ENCODE measurements at regions not wholly inside any gene's neighbourhood (a gene's known extent, or its start where the extent isn't known, plus 50 kb on each side); places are given as distances from the start of the nearest gene placed in this dataset.

- TF ChIP-seq CTCF (IDR thresholded peaks at IDR 0.05) (no peak), TCF7L2 (IDR thresholded peaks at IDR 0.05; ENCODE audit: low read depth, low read length) (no peak), POLR2AphosphoS5 (IDR thresholded peaks at IDR 0.05; ENCODE audit: low read depth, low read length) (no peak), REST (IDR thresholded peaks at IDR 0.05; ENCODE audit: insufficient read depth in 1 of 2, low read depth in 2 of 2, low read length in 1 of 2) (no peak), SIN3A (IDR thresholded peaks at IDR 0.05; ENCODE audit: borderline replicate concordance, insufficient read depth, low read depth, low read length) (no peak)
- no peaks in the 10 kb centered on the region for H3K27me3 ChIP-seq (ENCODE audit: control insufficient read depth, insufficient read depth, low read length)
- intact Hi-C loops (cut with micrococcal nuclease; ENCODE audit: unreplicated experiment) (no loop called here), in situ Hi-C loops (cut with HindIII; ENCODE audit: low pct_unique_long_range_greater_than_20kb, low sequenced_read_pairs) (no loop called here)
- ChIA-PET CTCF (no interaction called here), POLR2A (no interaction called here)
- H3K36me3 ChIP-seq (ENCODE audit: control insufficient read depth, insufficient read depth, low read length): no peaks in the 10 kb centered on the region
- no peaks in the 10 kb centered on the region for H3K9me3 ChIP-seq (ENCODE audit: control insufficient read depth, insufficient read depth, low read depth, low read length)
- H3K4me3 ChIP-seq (ENCODE audit: low read depth in 2 of 2, low read length in 2 of 2): no peak overlapping the region
- no peak for ATAC-seq
- DNase-seq (ENCODE audit: low read depth, low spot score): no peak
- no peaks in the 10 kb centered on the region for H3K4me1 ChIP-seq (ENCODE audit: control insufficient read depth, insufficient read depth, low read length)
- H3K27ac ChIP-seq (ENCODE audit: low read length): no peak overlapping the region
- no TSS peak for BruUV-seq (replicated peaks)
Observed at GRCh38 chrX:6291444-6291843, 62.8 kb upstream of the NLGN4X start.

- Histone ChIP-seq H3K4me3 (ENCODE audit: low read depth in 2 of 2, low read length in 2 of 2) (no peak overlapping the region), H3K9me3 (ENCODE audit: control insufficient read depth, insufficient read depth, low read depth, low read length) (no peaks in the 10 kb centered on the region), H3K36me3 (ENCODE audit: control insufficient read depth, insufficient read depth, low read length) (no peaks in the 10 kb centered on the region), H3K27me3 (ENCODE audit: control insufficient read depth, insufficient read depth, low read length) (no peaks in the 10 kb centered on the region), H3K27ac (ENCODE audit: low read length) (no peak overlapping the region), H3K4me1 (ENCODE audit: control insufficient read depth, insufficient read depth, low read length) (no peaks in the 10 kb centered on the region)
- no TSS peak for BruUV-seq (replicated peaks)
- ChIA-PET CTCF (no interaction called here), POLR2A (no interaction called here)
- intact Hi-C loops (cut with micrococcal nuclease; ENCODE audit: unreplicated experiment) (no loop called here), in situ Hi-C loops (cut with HindIII; ENCODE audit: low pct_unique_long_range_greater_than_20kb, low sequenced_read_pairs) (no loop called here)
- DNase-seq (ENCODE audit: low read depth, low spot score): no peak
- no peak for ATAC-seq
- TF ChIP-seq TCF7L2 (IDR thresholded peaks at IDR 0.05; ENCODE audit: low read depth, low read length) (no peak), POLR2AphosphoS5 (IDR thresholded peaks at IDR 0.05; ENCODE audit: low read depth, low read length) (no peak), REST (IDR thresholded peaks at IDR 0.05; ENCODE audit: insufficient read depth in 1 of 2, low read depth in 2 of 2, low read length in 1 of 2) (no peak), SIN3A (IDR thresholded peaks at IDR 0.05; ENCODE audit: borderline replicate concordance, insufficient read depth, low read depth, low read length) (no peak), CTCF (IDR thresholded peaks at IDR 0.05) (no peak)
Observed at GRCh38 chrX:6283826-6284225, 55.2 kb upstream of the NLGN4X start.
